Nephron progenitor cell (in vitro differentiated cells): ENCODE measurements at regions not wholly inside any gene's neighbourhood (a gene's known extent, or its start where the extent isn't known, plus 50 kb on each side); places are given as distances from the start of the nearest gene placed in this dataset.

Experiments
- DNase-seq: peaks from one replicate; pipeline ENCODE4 v3.0.0; 2021
- H3K27ac Mint-ChIP-seq: 2 replicates; pipeline ENCODE4 v1.8.0; 2021; ENCODE audit warnings: mild to moderate bottlenecking, moderate library complexity, mixed read lengths
- H3K27me3 Mint-ChIP-seq: 2 replicates; pipeline ENCODE4 v1.8.0; 2021; ENCODE audit warnings: mild to moderate bottlenecking, low read depth, mixed read lengths; ENCODE audit not compliant: poor library complexity
- H3K36me3 Mint-ChIP-seq: 2 replicates; pipeline ENCODE4 v1.8.0; 2021; ENCODE audit warnings: low read depth, mixed read lengths
- H3K4me1 Mint-ChIP-seq: 2 replicates; pipeline ENCODE4 v1.8.0; 2021; ENCODE audit warnings: mixed read lengths
- H3K4me3 Mint-ChIP-seq: 2 replicates; pipeline ENCODE4 v1.8.0; 2021; ENCODE audit warnings: mild to moderate bottlenecking, moderate library complexity, mixed read lengths
- H3K9me3 Mint-ChIP-seq: 2 replicates; pipeline ENCODE4 v1.8.0; 2021; ENCODE audit warnings: mild to moderate bottlenecking, moderate library complexity, mixed read lengths
- TF ChIP-seq, protein P1 (sequence below): fragments of 200-600 bp; sonication (generic); IDR thresholded peaks from 2 replicates; pipeline ENCODE4 v1.5.0; 2021; ENCODE audit warnings: antibody characterized with exemption

- peak overlapping the region; percentile 64 for H3K27ac Mint-ChIP-seq
- no peak for DNase-seq
- peaks cover 88% of the 10 kb centered on the region for H3K4me1 Mint-ChIP-seq
- no peaks in the 10 kb centered on the region for H3K36me3 Mint-ChIP-seq
- H3K4me3 Mint-ChIP-seq, result no peak overlapping the region
- TF ChIP-seq, protein P1, sequence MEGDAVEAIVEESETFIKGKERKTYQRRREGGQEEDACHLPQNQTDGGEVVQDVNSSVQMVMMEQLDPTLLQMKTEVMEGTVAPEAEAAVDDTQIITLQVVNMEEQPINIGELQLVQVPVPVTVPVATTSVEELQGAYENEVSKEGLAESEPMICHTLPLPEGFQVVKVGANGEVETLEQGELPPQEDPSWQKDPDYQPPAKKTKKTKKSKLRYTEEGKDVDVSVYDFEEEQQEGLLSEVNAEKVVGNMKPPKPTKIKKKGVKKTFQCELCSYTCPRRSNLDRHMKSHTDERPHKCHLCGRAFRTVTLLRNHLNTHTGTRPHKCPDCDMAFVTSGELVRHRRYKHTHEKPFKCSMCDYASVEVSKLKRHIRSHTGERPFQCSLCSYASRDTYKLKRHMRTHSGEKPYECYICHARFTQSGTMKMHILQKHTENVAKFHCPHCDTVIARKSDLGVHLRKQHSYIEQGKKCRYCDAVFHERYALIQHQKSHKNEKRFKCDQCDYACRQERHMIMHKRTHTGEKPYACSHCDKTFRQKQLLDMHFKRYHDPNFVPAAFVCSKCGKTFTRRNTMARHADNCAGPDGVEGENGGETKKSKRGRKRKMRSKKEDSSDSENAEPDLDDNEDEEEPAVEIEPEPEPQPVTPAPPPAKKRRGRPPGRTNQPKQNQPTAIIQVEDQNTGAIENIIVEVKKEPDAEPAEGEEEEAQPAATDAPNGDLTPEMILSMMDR, result no peak
- peaks cover 3% of the 10 kb centered on the region for H3K27me3 Mint-ChIP-seq
- H3K9me3 Mint-ChIP-seq, result peaks cover 3% of the 10 kb centered on the region
These were observed 591.9 kb upstream of the IGFBP3 start for GRCh38 chr7:46512891-46513413.

DNA sequence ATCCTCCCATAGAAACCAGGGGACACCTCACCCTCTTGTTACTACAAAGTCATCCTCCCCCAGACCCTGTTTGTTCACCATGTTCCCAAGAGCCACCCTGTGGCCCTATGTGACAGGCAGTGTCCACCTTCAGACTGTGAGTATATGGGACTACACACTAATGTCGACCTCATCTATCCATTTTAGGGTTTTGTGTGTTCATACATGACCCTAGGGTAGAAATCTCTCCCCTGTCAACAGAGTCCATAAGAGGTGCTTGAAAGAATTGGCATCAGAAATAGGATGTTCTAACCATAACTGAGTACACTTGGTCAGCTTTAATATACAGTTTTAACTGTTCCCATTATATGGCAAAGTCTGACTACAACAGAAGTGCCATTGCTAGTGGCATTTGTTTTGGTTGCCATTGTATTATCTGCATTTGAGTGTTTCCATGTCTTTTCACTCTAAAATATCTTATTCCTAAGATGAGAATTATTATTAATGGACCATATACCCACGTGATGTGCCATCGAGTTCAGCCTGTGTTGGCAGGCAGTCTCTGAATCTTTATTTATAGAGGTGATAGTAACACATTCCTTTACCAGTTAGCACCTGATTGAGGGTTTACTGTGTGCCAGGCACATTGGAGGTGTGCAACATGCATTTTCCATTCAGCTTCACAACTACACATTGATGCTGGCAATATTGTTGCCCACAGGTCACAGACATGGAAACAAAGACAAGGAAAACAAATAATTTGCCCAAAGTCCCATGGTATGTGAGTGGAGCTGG is 590.6 kb upstream of the IGFBP3 start:
- no peaks in the 10 kb centered on the region for H3K36me3 Mint-ChIP-seq
- peaks cover 84% of the 10 kb centered on the region for H3K4me1 Mint-ChIP-seq
- no peak overlapping the region for H3K4me3 Mint-ChIP-seq
- TF ChIP-seq, protein P1, result no peak
- DNase-seq, result no peak
- peaks cover 3% of the 10 kb centered on the region for H3K27me3 Mint-ChIP-seq
- no peak overlapping the region for H3K27ac Mint-ChIP-seq
- H3K9me3 Mint-ChIP-seq, result peaks cover 1% of the 10 kb centered on the region

GRCh38 chr7:46508583-46508982 is 587.5 kb upstream of the IGFBP3 start:
- Mint-ChIP-seq H3K4me3 (no peak overlapping the region), H3K27me3 (peaks cover 12% of the 10 kb centered on the region), H3K27ac (peak overlapping the region; percentile 10), H3K4me1 (peaks cover 54% of the 10 kb centered on the region), H3K36me3 (peaks cover 16% of the 10 kb centered on the region), H3K9me3 (peaks cover 30% of the 10 kb centered on the region)
- TF ChIP-seq, protein P1, result no peak
- DNase-seq, result no peak

- no peak for DNase-seq
- H3K4me1 Mint-ChIP-seq, result peaks cover 44% of the 10 kb centered on the region
- H3K9me3 Mint-ChIP-seq, result peaks cover 36% of the 10 kb centered on the region
- TF ChIP-seq, protein P1, result no peak
- peaks cover 16% of the 10 kb centered on the region for H3K27me3 Mint-ChIP-seq
- no peak overlapping the region for H3K4me3 Mint-ChIP-seq
- H3K36me3 Mint-ChIP-seq, result peaks cover 16% of the 10 kb centered on the region
- H3K27ac Mint-ChIP-seq, result peak overlapping the region; percentile 88
These were observed 586.5 kb upstream of the IGFBP3 start for GRCh38 chr7:46507560-46507959.

GRCh38 chr7:46494441-46494840 is 573.4 kb upstream of the IGFBP3 start:
- no peaks in the 10 kb centered on the region for H3K4me1 Mint-ChIP-seq
- TF ChIP-seq, protein P1, result no peak

GRCh38 chr7:46494028-46494427 is 573.0 kb upstream of the IGFBP3 start:
- H3K4me3 Mint-ChIP-seq, result no peak overlapping the region
- H3K9me3 Mint-ChIP-seq, result peaks cover 37% of the 10 kb centered on the region
- TF ChIP-seq, protein P1, result no peak
- H3K27me3 Mint-ChIP-seq, result peaks cover 3% of the 10 kb centered on the region
- peaks cover 20% of the 10 kb centered on the region for H3K36me3 Mint-ChIP-seq
- H3K27ac Mint-ChIP-seq, result no peak overlapping the region
- DNase-seq, result no peak
- no peaks in the 10 kb centered on the region for H3K4me1 Mint-ChIP-seq

More at GRCh38 chr7:46494441-46494840, 573.4 kb upstream of the IGFBP3 start:
- DNase-seq, result no peak
- Mint-ChIP-seq H3K27me3 (peaks cover 3% of the 10 kb centered on the region), H3K27ac (no peak overlapping the region), H3K36me3 (peaks cover 20% of the 10 kb centered on the region), H3K9me3 (peaks cover 41% of the 10 kb centered on the region), H3K4me3 (no peak overlapping the region)
